Vagina (tissue), 2 donors: ENCODE measurements at regions not wholly inside any gene's neighbourhood (a gene's known extent, or its start where the extent isn't known, plus 50 kb on each side); places are given as distances from the start of the nearest gene placed in this dataset.

ENCODE experiments used
- DNase-seq, 2 donors: peaks; one replicate each; pipeline ENCODE4 v3.0.0-alpha.2; 2017; ENCODE audit errors: extremely low spot score in 2 of 2
- H3K27ac ChIP-seq: fragments of 200-600 bp; sonication (generic); one replicate; pipeline ENCODE4 v1.5.1; 2019
- H3K27me3 ChIP-seq: fragments of 200-600 bp; sonication (generic); one replicate; pipeline ENCODE4 v1.5.1; 2019
- H3K36me3 ChIP-seq, 2 donors: fragments of 200-600 bp; sonication (generic); one replicate each; pipeline ENCODE4 v1.5.1; 2017 to 2019
- H3K4me1 ChIP-seq: fragments of 200-600 bp; sonication (generic); one replicate; pipeline ENCODE4 v1.5.1; 2019
- H3K4me3 ChIP-seq, 2 donors: fragments of 200-600 bp; sonication (generic); 1 replicate in 1 of 2; 2 replicates in 1 of 2; pipeline ENCODE4 v1.5.1; 2016 to 2019
- H3K9me3 ChIP-seq: fragments of 200-600 bp; sonication (generic); one replicate; pipeline ENCODE4 v1.5.1; 2019
- CTCF ChIP-seq, 3 experiments: fragments of 450-650 bp in 2 of 3; fragments of 200-600 bp in 1 of 3; sonication (generic) in 1 of 3; IDR thresholded peaks; one replicate each; pipeline ENCODE4 v1.5.1; 2017 to 2019; ENCODE audit warnings: antibody characterized with exemption in 3 of 3, mild to moderate bottlenecking in 2 of 3, moderate library complexity in 2 of 3
- POLR2A ChIP-seq, 2 donors: fragments of 450-650 bp; IDR thresholded peaks; one replicate each; pipeline ENCODE4 v1.6.1; 2017; ENCODE audit warnings: antibody characterized with exemption in 2 of 2, mild to moderate bottlenecking in 2 of 2, moderate library complexity in 2 of 2
- POLR2AphosphoS5 ChIP-seq, 2 donors: sonication (generic); formaldehyde crosslinking; IDR thresholded peaks; one replicate each; pipeline ENCODE4 v1.9.0; 2017; ENCODE audit warnings: antibody characterized with exemption in 2 of 2, mild to moderate bottlenecking in 2 of 2, low read depth in 1 of 2; ENCODE audit not compliant: insufficient read depth in 1 of 2
- intact Hi-C: fragments of 100-400 bp; cut with DNase I; formaldehyde crosslinking; loops from one replicate; pipeline ENCODE4 v1.15.1; 2023

- no peaks in the 10 kb centered on the region for H3K9me3 ChIP-seq
- no peak for DNase-seq
- TF ChIP-seq POLR2AphosphoS5 (IDR thresholded peaks at IDR 0.05; ENCODE audit: insufficient read depth in 1 of 2, low read depth in 1 of 2) (no peak), CTCF (IDR thresholded peaks at IDR 0.05) (no peak), POLR2A (IDR thresholded peaks at IDR 0.05) (no peak)
- no peak overlapping the region for H3K27ac ChIP-seq
- intact Hi-C loops, result no loop called here
- no peaks in the 10 kb centered on the region for H3K27me3 ChIP-seq
- H3K4me3 ChIP-seq, result no peak overlapping the region
- no peaks in the 10 kb centered on the region for H3K36me3 ChIP-seq
- H3K4me1 ChIP-seq, result no peaks in the 10 kb centered on the region
Observed at GRCh38 chr4:24285759-24286158, 298.6 kb downstream of the DHX15 start.

GRCh38 chr4:24282446-24282845 lies 301.9 kb downstream of the DHX15 start:
- TF ChIP-seq CTCF (IDR thresholded peaks at IDR 0.05) (no peak), POLR2AphosphoS5 (IDR thresholded peaks at IDR 0.05; ENCODE audit: insufficient read depth in 1 of 2, low read depth in 1 of 2) (no peak), POLR2A (IDR thresholded peaks at IDR 0.05) (no peak)

DNA sequence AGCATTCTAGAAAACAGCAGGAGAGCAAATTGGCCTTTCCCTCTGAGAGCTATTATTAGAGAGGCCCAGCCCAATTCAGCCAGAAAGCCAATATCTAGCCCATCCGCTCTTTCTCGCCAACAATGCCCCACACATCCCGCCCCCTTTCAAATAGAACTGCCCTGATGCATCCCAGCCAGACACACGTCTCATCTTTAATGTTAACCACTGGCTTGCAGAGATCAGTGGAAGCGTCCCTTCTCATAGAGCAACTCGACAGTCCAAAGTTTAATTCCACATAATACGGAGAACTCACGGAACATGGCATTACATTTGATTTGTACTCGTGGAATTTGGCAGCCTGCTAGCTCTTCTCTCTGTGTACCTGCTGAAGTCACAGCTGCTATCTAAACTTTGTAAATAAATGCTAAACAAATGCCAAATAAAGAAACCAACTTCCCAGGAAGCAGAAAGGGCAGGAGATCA lies 304.4 kb downstream of the DHX15 start:
- DNase-seq, result no peak
- H3K27ac ChIP-seq, result no peak overlapping the region
- intact Hi-C loops, result no loop called here
- H3K4me1 ChIP-seq, result no peaks in the 10 kb centered on the region
- no peaks in the 10 kb centered on the region for H3K27me3 ChIP-seq
- no peaks in the 10 kb centered on the region for H3K36me3 ChIP-seq
- no peaks in the 10 kb centered on the region for H3K9me3 ChIP-seq
- TF ChIP-seq CTCF (IDR thresholded peaks at IDR 0.05) (no peak), POLR2A (IDR thresholded peaks at IDR 0.05) (no peak), POLR2AphosphoS5 (IDR thresholded peaks at IDR 0.05; ENCODE audit: insufficient read depth in 1 of 2, low read depth in 1 of 2) (no peak)
- H3K4me3 ChIP-seq, result no peak overlapping the region

More at GRCh38 chr4:24282446-24282845, 301.9 kb downstream of the DHX15 start:
- H3K27ac ChIP-seq, result no peak overlapping the region
- no peaks in the 10 kb centered on the region for H3K36me3 ChIP-seq
- no peak overlapping the region for H3K4me3 ChIP-seq
- H3K9me3 ChIP-seq, result no peaks in the 10 kb centered on the region
- intact Hi-C loops, result no loop called here
- no peaks in the 10 kb centered on the region for H3K27me3 ChIP-seq
- no peaks in the 10 kb centered on the region for H3K4me1 ChIP-seq
- DNase-seq, result no peak

DNA sequence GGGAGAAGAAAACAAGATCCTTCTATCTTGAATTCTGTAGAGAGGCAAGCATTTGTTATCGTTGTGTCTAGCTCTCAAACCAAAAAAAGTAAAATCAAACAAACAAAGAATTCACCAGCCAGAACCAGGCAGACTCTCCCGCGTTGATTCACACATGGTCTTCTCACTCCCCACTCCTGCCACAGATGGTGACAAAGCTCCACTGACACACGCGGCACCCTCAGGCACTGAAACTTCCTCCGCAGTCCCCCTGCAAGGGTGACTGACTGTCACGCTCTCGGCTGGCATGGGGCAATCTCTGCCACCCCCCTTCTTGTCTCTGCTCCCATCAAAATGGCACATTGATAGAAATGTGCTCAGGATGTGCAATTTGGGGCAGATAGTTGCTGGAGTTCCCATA lies 304.9 kb downstream of the DHX15 start:
- no peaks in the 10 kb centered on the region for H3K36me3 ChIP-seq
- H3K4me3 ChIP-seq, result no peak overlapping the region
- H3K9me3 ChIP-seq, result no peaks in the 10 kb centered on the region
- H3K27ac ChIP-seq, result no peak overlapping the region
- intact Hi-C loops, result no loop called here
- no peak for DNase-seq
- no peaks in the 10 kb centered on the region for H3K4me1 ChIP-seq
- TF ChIP-seq POLR2AphosphoS5 (IDR thresholded peaks at IDR 0.05; ENCODE audit: insufficient read depth in 1 of 2, low read depth in 1 of 2) (no peak), POLR2A (IDR thresholded peaks at IDR 0.05) (no peak), CTCF (IDR thresholded peaks at IDR 0.05) (no peak)
- H3K27me3 ChIP-seq, result no peaks in the 10 kb centered on the region

DNA sequence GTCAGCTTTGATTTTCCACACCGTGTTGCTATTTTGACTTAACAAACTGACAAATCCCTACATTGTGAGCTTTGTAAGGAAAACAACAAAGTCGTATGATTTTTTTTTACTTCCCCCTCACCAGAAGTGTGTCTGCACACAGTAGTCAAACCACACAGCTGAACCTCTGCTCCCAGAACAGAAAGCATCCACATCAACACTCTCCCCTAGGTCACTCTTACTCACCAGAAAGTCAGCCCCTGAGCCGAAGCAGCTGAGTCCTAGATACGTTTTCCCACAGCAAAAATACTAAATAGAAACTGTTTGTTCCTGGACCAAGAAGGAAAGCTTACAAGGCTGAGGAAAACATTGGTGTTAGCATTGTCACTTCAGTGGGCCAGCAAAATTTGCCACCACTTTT lies 305.7 kb downstream of the DHX15 start:
- TF ChIP-seq CTCF (IDR thresholded peaks at IDR 0.05) (no peak), POLR2A (IDR thresholded peaks at IDR 0.05) (no peak), POLR2AphosphoS5 (IDR thresholded peaks at IDR 0.05; ENCODE audit: insufficient read depth in 1 of 2, low read depth in 1 of 2) (no peak)
- no peaks in the 10 kb centered on the region for H3K27me3 ChIP-seq
- H3K9me3 ChIP-seq, result no peaks in the 10 kb centered on the region
- H3K27ac ChIP-seq, result no peak overlapping the region
- no peaks in the 10 kb centered on the region for H3K4me1 ChIP-seq
- DNase-seq, result no peak
- intact Hi-C loops, result no loop called here
- H3K4me3 ChIP-seq, result no peak overlapping the region
- no peaks in the 10 kb centered on the region for H3K36me3 ChIP-seq
